H9 (cell line): ENCODE measurements at regions not wholly inside any gene's neighbourhood (a gene's known extent, or its start where the extent isn't known, plus 50 kb on each side); places are given as distances from the start of the nearest gene placed in this dataset.

Experiments used
- DNase-seq: peaks from one replicate; pipeline ENCODE4 v3.0.0-alpha.2; 2017
- H2AFZ ChIP-seq: one replicate; pipeline ENCODE4 v1.6.1; 2013; ENCODE audit warnings: mild to moderate bottlenecking, low read length, control low read depth, moderate library complexity
- H2AK5ac ChIP-seq: 2 replicates; pipeline ENCODE4 v1.6.1; 2013; ENCODE audit warnings: low read length, control low read depth, mixed read lengths; ENCODE audit not compliant: insufficient read length
- H2BK120ac ChIP-seq: one replicate; pipeline ENCODE4 v1.6.1; 2013; ENCODE audit warnings: low read depth, mild to moderate bottlenecking, low read length, control low read depth, inconsistent platforms; ENCODE audit not compliant: poor library complexity, severe bottlenecking
- H2BK12ac ChIP-seq: 2 replicates; pipeline ENCODE4 v1.6.1; 2013; ENCODE audit warnings: low read length, control low read depth, mixed read lengths, low read depth; ENCODE audit not compliant: insufficient read length
- H2BK15ac ChIP-seq: 2 replicates; pipeline ENCODE4 v1.6.1; 2013; ENCODE audit warnings: low read depth, low read length, control low read depth
- H2BK20ac ChIP-seq: one replicate; pipeline ENCODE4 v1.6.1; 2013; ENCODE audit warnings: low read depth, mild to moderate bottlenecking, low read length, control low read depth, inconsistent platforms; ENCODE audit not compliant: poor library complexity, severe bottlenecking
- H2BK5ac ChIP-seq: 2 replicates; pipeline ENCODE4 v1.6.1; 2013; ENCODE audit warnings: low read length, control low read depth, mixed read lengths; ENCODE audit not compliant: insufficient read length
- H3K14ac ChIP-seq: 2 replicates; pipeline ENCODE4 v1.6.1; 2013; ENCODE audit warnings: low read length, control low read depth; ENCODE audit not compliant: insufficient read depth
- H3K18ac ChIP-seq: 2 replicates; pipeline ENCODE4 v1.6.1; 2013; ENCODE audit warnings: low read depth, mild to moderate bottlenecking, mixed read lengths, low read length, control low read depth; ENCODE audit not compliant: insufficient read length
- H3K23ac ChIP-seq: 2 replicates; pipeline ENCODE4 v1.6.1; 2013; ENCODE audit warnings: low read length, control low read depth, mixed read lengths, low read depth; ENCODE audit not compliant: insufficient read length
- H3K23me2 ChIP-seq: 2 replicates; pipeline ENCODE4 v1.6.1; 2013; ENCODE audit warnings: low read depth, mild to moderate bottlenecking, mixed read lengths, low read length, control low read depth; ENCODE audit not compliant: insufficient read length, poor library complexity, severe bottlenecking
- H3K27ac ChIP-seq: 2 replicates; pipeline ENCODE4 v1.5.1; 2013; ENCODE audit warnings: low read length, control low read depth, mixed read lengths, low read depth; ENCODE audit not compliant: insufficient read length
- H3K27me3 ChIP-seq: 2 replicates; pipeline ENCODE4 v1.6.1; 2013; ENCODE audit warnings: low read length, control low read depth, inconsistent platforms; ENCODE audit not compliant: insufficient read depth
- H3K4ac ChIP-seq: 2 replicates; pipeline ENCODE4 v1.6.1; 2013; ENCODE audit warnings: low read depth, mild to moderate bottlenecking, control low read depth, inconsistent platforms, low read length, moderate library complexity
- H3K4me1 ChIP-seq: 2 replicates; pipeline ENCODE4 v1.6.1; 2013; ENCODE audit warnings: low read length, control low read depth, inconsistent platforms; ENCODE audit not compliant: insufficient read depth
- H3K4me2 ChIP-seq: 2 replicates; pipeline ENCODE4 v1.6.1; 2013; ENCODE audit warnings: low read length, control low read depth, mixed read lengths; ENCODE audit not compliant: insufficient read length, insufficient read depth
- H3K56ac ChIP-seq: 2 replicates; pipeline ENCODE4 v1.6.1; 2013; ENCODE audit warnings: low read depth, mild to moderate bottlenecking, mixed read lengths, low read length, control low read depth; ENCODE audit not compliant: insufficient read length
- H3K79me1 ChIP-seq: 2 replicates; pipeline ENCODE4 v1.6.1; 2013; ENCODE audit warnings: low read depth, mild to moderate bottlenecking, moderate library complexity, low read length, control low read depth, inconsistent platforms; ENCODE audit not compliant: insufficient read depth, poor library complexity, severe bottlenecking
- H3K79me2 ChIP-seq: 2 replicates; pipeline ENCODE4 v1.6.1; 2013; ENCODE audit warnings: low read length, control low read depth, inconsistent platforms; ENCODE audit not compliant: insufficient read depth
- H3K9ac ChIP-seq: 2 replicates; pipeline ENCODE4 v1.6.1; 2013; ENCODE audit warnings: low read length, control low read depth, mixed read lengths; ENCODE audit not compliant: insufficient read length; ENCODE audit errors: extremely low read depth
- H3K9me3 ChIP-seq: one replicate; pipeline ENCODE4 v1.6.1; 2013; ENCODE audit warnings: low read depth, low read length, inconsistent platforms; ENCODE audit not compliant: control insufficient read depth
- H3T11ph ChIP-seq: one replicate; pipeline ENCODE4 v1.6.1; 2013; ENCODE audit warnings: mild to moderate bottlenecking, low read length, control low read depth, inconsistent platforms
- H4K20me1 ChIP-seq: one replicate; pipeline ENCODE4 v1.6.1; 2013; ENCODE audit not compliant: control insufficient read depth, insufficient read length, insufficient read depth
- H4K5ac ChIP-seq: 2 replicates; pipeline ENCODE4 v1.6.1; 2013; ENCODE audit warnings: low read depth, mild to moderate bottlenecking, mixed read lengths, low read length, control low read depth; ENCODE audit not compliant: insufficient read length
- H4K8ac ChIP-seq: replicated peaks from 2 replicates; pipeline ENCODE4 v1.6.1; 2013; ENCODE audit warnings: low read length, control low read depth, mixed read lengths, low read depth; ENCODE audit not compliant: insufficient read length
- H4K91ac ChIP-seq: 2 replicates; pipeline ENCODE4 v1.6.1; 2013; ENCODE audit warnings: low read depth, mild to moderate bottlenecking, moderate library complexity, mixed read lengths, low read length, control low read depth; ENCODE audit not compliant: insufficient read length
- H3K27ac Mint-ChIP-seq, 3 experiments: 2 replicates in 2 of 3; 3 replicates in 1 of 3; pipeline ENCODE4 v1.8.0; 2020 to 2021; ENCODE audit warnings: mixed read lengths in 3 of 3, mild to moderate bottlenecking in 1 of 3, moderate library complexity in 1 of 3
- H3K27me3 Mint-ChIP-seq: 2 replicates; pipeline ENCODE4 v1.8.0; 2021; ENCODE audit warnings: low read depth, mild to moderate bottlenecking, moderate library complexity, mixed read lengths
- H3K36me3 Mint-ChIP-seq, 3 experiments: 2 replicates in 2 of 3; 3 replicates in 1 of 3; pipeline ENCODE4 v1.8.0; 2020 to 2021; ENCODE audit warnings: low read depth in 3 of 3, mixed read lengths in 3 of 3; ENCODE audit not compliant: insufficient read depth in 1 of 3
- H3K4me1 Mint-ChIP-seq, 2 experiments: 2 replicates each; pipeline ENCODE4 v1.8.0; 2020; ENCODE audit warnings: mixed read lengths in 2 of 2
- H3K4me3 Mint-ChIP-seq, 2 experiments: 2 replicates in 1 of 2; 3 replicates in 1 of 2; pipeline ENCODE4 v1.8.0; 2020 to 2021; ENCODE audit warnings: mild to moderate bottlenecking in 2 of 2, mixed read lengths in 2 of 2, moderate library complexity in 1 of 2
- H3K9me3 Mint-ChIP-seq, 2 experiments: 2 replicates in 1 of 2; 3 replicates in 1 of 2; pipeline ENCODE4 v1.8.0; 2020; ENCODE audit warnings: mild to moderate bottlenecking in 2 of 2, mixed read lengths in 2 of 2, moderate library complexity in 1 of 2
- TF ChIP-seq, protein P1 (sequence below): fragments of 200-600 bp; sonication (generic); conservative IDR thresholded peaks from 3 replicates; pipeline ENCODE4 v1.8.0; 2021; ENCODE audit warnings: antibody characterized with exemption, mild to moderate bottlenecking

DNA sequence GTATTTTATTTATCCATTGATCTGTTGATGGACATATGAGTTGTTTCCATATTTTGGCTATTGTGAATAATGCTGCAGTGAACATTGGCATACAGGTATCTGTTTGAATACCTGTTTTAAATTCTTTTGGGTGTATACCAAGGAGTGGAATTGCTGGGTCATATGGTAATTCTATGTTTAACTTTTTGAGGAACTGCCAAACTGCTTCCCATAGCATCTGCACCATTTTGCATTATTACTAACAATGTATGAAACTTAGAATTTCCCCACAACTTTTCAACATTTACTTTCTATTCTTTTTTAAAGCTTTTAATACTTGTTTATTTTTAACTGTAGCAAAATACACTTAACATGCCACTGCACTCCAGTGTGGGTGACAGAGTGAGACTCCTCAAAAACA lies 57.0 kb upstream of the MSN start:
- no peaks in the 10 kb centered on the region for H3K4me1 Mint-ChIP-seq
- peaks cover 2% of the 10 kb centered on the region; the same call in 1 of the 2 replicates for H3K27me3 Mint-ChIP-seq
- H3K4me3 Mint-ChIP-seq = no peak overlapping the region
- Histone ChIP-seq H3K9me3 (peaks cover 36% of the 10 kb centered on the region), H2BK5ac (no peak overlapping the region), H3K23ac (no peak overlapping the region), H2AK5ac (no peak overlapping the region), H3K27me3 (no peaks in the 10 kb centered on the region), H3K9ac (no peak overlapping the region), H3K14ac (no peak overlapping the region), H4K8ac (no peak overlapping the region), H3K79me2 (no peaks in the 10 kb centered on the region), H2AFZ (no peak overlapping the region), H3K56ac (no peak overlapping the region), H4K5ac (no peak overlapping the region), H3K4ac (no peak overlapping the region), H2BK20ac (no peak overlapping the region), H3T11ph (no peak overlapping the region), H3K23me2 (no peaks in the 10 kb centered on the region), H3K27ac (no peak overlapping the region), H3K4me1 (no peaks in the 10 kb centered on the region), H2BK15ac (no peak overlapping the region), H3K18ac (no peak overlapping the region), H3K79me1 (no peaks in the 10 kb centered on the region), H3K4me2 (no peak overlapping the region), H2BK12ac (no peak overlapping the region), H2BK120ac (no peak overlapping the region), H4K20me1 (no peaks in the 10 kb centered on the region), H4K91ac (no peak overlapping the region)
- H3K27ac Mint-ChIP-seq = no peak overlapping the region
- peaks cover 50 to 57% of the 10 kb centered on the region in 2 experiments for H3K9me3 Mint-ChIP-seq
- H3K36me3 Mint-ChIP-seq = no peaks in the 10 kb centered on the region; a peak in 1 of 7 replicates
- no peak for DNase-seq
- TF ChIP-seq, protein P1, sequence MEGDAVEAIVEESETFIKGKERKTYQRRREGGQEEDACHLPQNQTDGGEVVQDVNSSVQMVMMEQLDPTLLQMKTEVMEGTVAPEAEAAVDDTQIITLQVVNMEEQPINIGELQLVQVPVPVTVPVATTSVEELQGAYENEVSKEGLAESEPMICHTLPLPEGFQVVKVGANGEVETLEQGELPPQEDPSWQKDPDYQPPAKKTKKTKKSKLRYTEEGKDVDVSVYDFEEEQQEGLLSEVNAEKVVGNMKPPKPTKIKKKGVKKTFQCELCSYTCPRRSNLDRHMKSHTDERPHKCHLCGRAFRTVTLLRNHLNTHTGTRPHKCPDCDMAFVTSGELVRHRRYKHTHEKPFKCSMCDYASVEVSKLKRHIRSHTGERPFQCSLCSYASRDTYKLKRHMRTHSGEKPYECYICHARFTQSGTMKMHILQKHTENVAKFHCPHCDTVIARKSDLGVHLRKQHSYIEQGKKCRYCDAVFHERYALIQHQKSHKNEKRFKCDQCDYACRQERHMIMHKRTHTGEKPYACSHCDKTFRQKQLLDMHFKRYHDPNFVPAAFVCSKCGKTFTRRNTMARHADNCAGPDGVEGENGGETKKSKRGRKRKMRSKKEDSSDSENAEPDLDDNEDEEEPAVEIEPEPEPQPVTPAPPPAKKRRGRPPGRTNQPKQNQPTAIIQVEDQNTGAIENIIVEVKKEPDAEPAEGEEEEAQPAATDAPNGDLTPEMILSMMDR = no peak
